Right lobe of liver (tissue), 4 donors: ENCODE measurements at regions not wholly inside any gene's neighbourhood (a gene's known extent, or its start where the extent isn't known, plus 50 kb on each side); places are given as distances from the start of the nearest gene placed in this dataset.

Experiments
- POLR2A ChIP-seq: fragments of 450-650 bp; IDR thresholded peaks from one replicate; pipeline ENCODE4 v1.6.1; 2017; ENCODE audit warnings: antibody characterized with exemption, mild to moderate bottlenecking
- TF ChIP-seq, protein P1 (sequence below), 4 donors: fragments of 200-600 bp in 3 of 4; fragments of 450-650 bp in 1 of 4; IDR thresholded peaks; one replicate each; pipeline versions ENCODE4 v1.5.1 to v1.8.0; 2016 to 2022; ENCODE audit warnings: antibody characterized with exemption in 4 of 4, mild to moderate bottlenecking in 2 of 4
- donor health status: DM: no; HTN: no; CAD: no.
- donor health status: DM: no; HTN: no; CAD: no.
- donor health status: DM: no; HTN: yes; CAD: no.

DNA sequence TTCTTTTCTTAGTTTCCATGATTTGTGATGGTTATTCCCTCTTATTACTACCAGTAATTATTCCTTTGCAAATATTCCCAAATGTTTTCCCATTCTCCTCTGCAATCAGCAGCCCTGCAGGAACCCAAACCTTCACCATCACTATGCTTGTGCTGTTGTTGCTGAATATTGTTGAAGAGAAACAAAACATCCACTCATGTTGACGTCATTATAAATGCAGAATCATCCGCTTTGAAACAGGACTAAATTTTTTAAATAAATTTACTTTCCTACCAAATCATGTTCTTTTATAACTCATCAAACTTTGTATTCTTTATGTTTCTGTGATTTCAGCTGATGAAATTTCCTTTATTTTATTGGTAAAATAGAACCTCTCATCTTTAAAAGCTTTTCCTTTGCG lies 787.0 kb upstream of the B3GALT2 start:
- TF ChIP-seq, protein P1, sequence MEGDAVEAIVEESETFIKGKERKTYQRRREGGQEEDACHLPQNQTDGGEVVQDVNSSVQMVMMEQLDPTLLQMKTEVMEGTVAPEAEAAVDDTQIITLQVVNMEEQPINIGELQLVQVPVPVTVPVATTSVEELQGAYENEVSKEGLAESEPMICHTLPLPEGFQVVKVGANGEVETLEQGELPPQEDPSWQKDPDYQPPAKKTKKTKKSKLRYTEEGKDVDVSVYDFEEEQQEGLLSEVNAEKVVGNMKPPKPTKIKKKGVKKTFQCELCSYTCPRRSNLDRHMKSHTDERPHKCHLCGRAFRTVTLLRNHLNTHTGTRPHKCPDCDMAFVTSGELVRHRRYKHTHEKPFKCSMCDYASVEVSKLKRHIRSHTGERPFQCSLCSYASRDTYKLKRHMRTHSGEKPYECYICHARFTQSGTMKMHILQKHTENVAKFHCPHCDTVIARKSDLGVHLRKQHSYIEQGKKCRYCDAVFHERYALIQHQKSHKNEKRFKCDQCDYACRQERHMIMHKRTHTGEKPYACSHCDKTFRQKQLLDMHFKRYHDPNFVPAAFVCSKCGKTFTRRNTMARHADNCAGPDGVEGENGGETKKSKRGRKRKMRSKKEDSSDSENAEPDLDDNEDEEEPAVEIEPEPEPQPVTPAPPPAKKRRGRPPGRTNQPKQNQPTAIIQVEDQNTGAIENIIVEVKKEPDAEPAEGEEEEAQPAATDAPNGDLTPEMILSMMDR (IDR thresholded peaks at IDR 0.05): no peak
- no peak for TF ChIP-seq POLR2A
